GM23248 (cell line): ENCODE measurements at regions not wholly inside any gene's neighbourhood (a gene's known extent, or its start where the extent isn't known, plus 50 kb on each side); places are given as distances from the start of the nearest gene placed in this dataset.

ENCODE experiments used
- EZH2 ChIP-seq: fragments of 200-600 bp; sonication (generic); IDR thresholded peaks from 2 replicates; pipeline ENCODE4 v1.6.1; 2018; ENCODE audit warnings: antibody characterized with exemption, mild to moderate bottlenecking; ENCODE audit not compliant: insufficient read depth, poor library complexity, severe bottlenecking
- EZH2phosphoT487 ChIP-seq: fragments of 200-600 bp; sonication (generic); IDR thresholded peaks from 2 replicates; pipeline ENCODE4 v1.6.1; 2018; ENCODE audit warnings: antibody characterized with exemption, moderate library complexity, mild to moderate bottlenecking, low read depth; ENCODE audit not compliant: insufficient read depth

DNA sequence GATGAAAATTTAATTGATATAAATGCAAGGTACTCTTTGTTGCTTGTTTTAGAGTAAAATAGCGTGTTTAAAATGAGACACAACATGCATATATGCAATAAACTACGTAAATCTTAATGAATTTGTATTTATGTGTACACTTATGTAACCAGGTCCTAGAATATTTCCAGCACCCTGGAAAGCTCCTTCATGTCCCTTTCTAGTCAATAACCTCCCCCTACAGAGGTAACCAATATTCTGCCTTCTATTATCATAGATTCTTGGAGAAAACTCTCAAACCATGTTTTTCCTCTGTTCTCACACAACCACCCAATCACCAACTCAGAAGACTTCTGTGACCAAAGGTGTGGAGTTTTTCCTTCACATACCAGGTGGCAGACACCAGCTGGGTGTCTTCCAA lies 79.6 kb upstream of the THUMPD2 start:
- TF ChIP-seq EZH2 (no peak), EZH2phosphoT487 (no peak)
